Gastroesophageal sphincter (tissue), 3 donors: ENCODE measurements at regions not wholly inside any gene's neighbourhood (a gene's known extent, or its start where the extent isn't known, plus 50 kb on each side); places are given as distances from the start of the nearest gene placed in this dataset.

Source experiments
- CTCF ChIP-seq, 4 experiments: fragments of 200-600 bp in 2 of 4; fragments of 450-650 bp in 2 of 4; sonication (generic) in 1 of 4; IDR thresholded peaks; one replicate each; pipeline ENCODE4 v1.5.1; 2017 to 2019; ENCODE audit warnings: antibody characterized with exemption in 4 of 4, mild to moderate bottlenecking in 2 of 4, moderate library complexity in 2 of 4
- POLR2A ChIP-seq, 2 donors: fragments of 450-650 bp; IDR thresholded peaks; one replicate each; pipeline ENCODE4 v1.6.1; 2017; ENCODE audit warnings: antibody characterized with exemption in 2 of 2, mild to moderate bottlenecking in 2 of 2, moderate library complexity in 1 of 2

GRCh38 chr3:193805448-193805847, 212.4 kb downstream of the OPA1 start:
- TF ChIP-seq CTCF (IDR thresholded peaks at IDR 0.05) (no peak), POLR2A (IDR thresholded peaks at IDR 0.05) (no peak)
